GM23338 (cell line): ENCODE measurements at regions not wholly inside any gene's neighbourhood (a gene's known extent, or its start where the extent isn't known, plus 50 kb on each side); places are given as distances from the start of the nearest gene placed in this dataset.

ENCODE experiments used
- ATAC-seq: fragments of 200-7000 bp; cut with Tn5 transposase; 3 replicates; pipeline ENCODE4 v1.9.1; 2020
- DNase-seq: peaks from one replicate; pipeline ENCODE4 v3.0.0-alpha.2; 2015; ENCODE audit warnings: low spot score
- H2AFZ ChIP-seq: fragments of 200-600 bp; sonication (generic); 2 replicates; pipeline ENCODE4 v1.8.0; 2016; ENCODE audit warnings: antibody characterized with exemption, mild to moderate bottlenecking, moderate library complexity
- H3F3A ChIP-seq: fragments of 200-600 bp; sonication (generic); replicated peaks from 2 replicates; pipeline ENCODE4 v1.8.0; 2017; ENCODE audit warnings: antibody characterized with exemption, mixed run types, low read depth
- H3K27ac ChIP-seq: fragments of 200-600 bp; sonication (generic); 2 replicates; pipeline ENCODE4 v1.6.1; 2016; ENCODE audit warnings: low read depth
- H3K27me3 ChIP-seq: fragments of 200-600 bp; sonication (generic); 2 replicates; pipeline ENCODE4 v1.8.0; 2016; ENCODE audit warnings: mild to moderate bottlenecking, mixed run types, moderate library complexity; ENCODE audit not compliant: insufficient read depth
- H3K36me3 ChIP-seq: fragments of 200-600 bp; sonication (generic); 2 replicates; pipeline ENCODE4 v1.8.0; 2016; ENCODE audit warnings: mild to moderate bottlenecking; ENCODE audit not compliant: insufficient read depth
- H3K4me1 ChIP-seq: fragments of 200-600 bp; sonication (generic); 2 replicates; pipeline ENCODE4 v1.8.0; 2016; ENCODE audit warnings: mild to moderate bottlenecking, moderate library complexity; ENCODE audit not compliant: insufficient read depth
- H3K4me2 ChIP-seq: fragments of 200-600 bp; sonication (generic); 2 replicates; pipeline ENCODE4 v1.7.1; 2017; ENCODE audit warnings: mixed run types
- H3K4me3 ChIP-seq: fragments of 200-600 bp; sonication (generic); 2 replicates; pipeline ENCODE4 v1.6.1; 2016; ENCODE audit warnings: mixed run types
- H3K79me2 ChIP-seq: fragments of 200-600 bp; sonication (generic); replicated peaks from 2 replicates; pipeline ENCODE4 v1.8.0; 2017; ENCODE audit warnings: mild to moderate bottlenecking; ENCODE audit not compliant: insufficient read depth
- H3K9me2 ChIP-seq: fragments of 200-600 bp; sonication (generic); 2 replicates; pipeline ENCODE4 v1.8.0; 2017; ENCODE audit not compliant: insufficient read depth
- H4K20me1 ChIP-seq: fragments of 200-600 bp; sonication (generic); replicated peaks from 2 replicates; pipeline ENCODE4 v1.8.0; 2017; ENCODE audit warnings: mild to moderate bottlenecking; ENCODE audit not compliant: insufficient read depth
- H3K27ac Mint-ChIP-seq: 2 replicates; pipeline ENCODE4 v1.8.0; 2020; ENCODE audit warnings: inconsistent platforms, mild to moderate bottlenecking, moderate library complexity, mixed read lengths
- H3K27me3 Mint-ChIP-seq: 3 replicates; pipeline ENCODE4 v1.8.0; 2022; ENCODE audit warnings: low read depth, mild to moderate bottlenecking, moderate library complexity, mixed read lengths, inconsistent platforms; ENCODE audit not compliant: insufficient read depth, poor library complexity
- H3K36me3 Mint-ChIP-seq: 3 replicates; pipeline ENCODE4 v1.8.0; 2021; ENCODE audit warnings: low read depth, mild to moderate bottlenecking, inconsistent platforms, moderate library complexity, mixed read lengths
- H3K4me1 Mint-ChIP-seq: 3 replicates; pipeline ENCODE4 v1.8.0; 2020; ENCODE audit warnings: mild to moderate bottlenecking, inconsistent platforms, mixed read lengths
- H3K4me3 Mint-ChIP-seq: 3 replicates; pipeline ENCODE4 v1.8.0; 2021; ENCODE audit warnings: moderate library complexity, mild to moderate bottlenecking, inconsistent platforms, mixed read lengths
- H3K9me3 Mint-ChIP-seq: 3 replicates; pipeline ENCODE4 v1.8.0; 2020; ENCODE audit warnings: moderate library complexity, mild to moderate bottlenecking, inconsistent platforms, mixed read lengths
- EZH2 ChIP-seq: fragments of 200-600 bp; sonication (generic); IDR thresholded peaks from one replicate; pipeline ENCODE4 v1.8.0; 2017; ENCODE audit warnings: antibody characterized with exemption, mild to moderate bottlenecking, low read depth; ENCODE audit not compliant: unreplicated experiment
- EZH2phosphoT487 ChIP-seq: fragments of 200-600 bp; sonication (generic); IDR thresholded peaks from one replicate; pipeline ENCODE4 v1.8.1; 2018; ENCODE audit warnings: antibody characterized with exemption; ENCODE audit not compliant: unreplicated experiment
- JUNB ChIP-seq: IDR thresholded peaks from one replicate; pipeline ENCODE4 v1.6.1; 2016; ENCODE audit warnings: antibody characterized with exemption; ENCODE audit not compliant: unreplicated experiment
- POLR2AphosphoS5 ChIP-seq: IDR thresholded peaks from 2 replicates; pipeline ENCODE4 v1.6.1; 2016; ENCODE audit warnings: antibody characterized with exemption, low read depth
- STAT1 ChIP-seq: IDR thresholded peaks from one replicate; pipeline ENCODE4 v1.6.1; 2016; ENCODE audit warnings: antibody characterized with exemption; ENCODE audit not compliant: unreplicated experiment
- ZNF114 ChIP-seq: fragments of 250-450 bp; sonication (Bioruptor Pico); IDR thresholded peaks from 2 replicates; pipeline ENCODE4 v1.5.0; 2020; ENCODE audit warnings: mild to moderate bottlenecking, moderate library complexity
- ZNF331 ChIP-seq: fragments of 250-450 bp; sonication (Bioruptor Pico); IDR thresholded peaks from 2 replicates; pipeline ENCODE4 v1.5.0; 2020; ENCODE audit warnings: low read depth, mild to moderate bottlenecking, moderate library complexity
- TF ChIP-seq, protein P1 (sequence below), 2 experiments: fragments of 200-600 bp in 1 of 2; sonication (generic) in 1 of 2; conservative IDR thresholded peaks; 2 replicates each; pipeline versions ENCODE4 v1.5.1 to v1.6.1; 2016 to 2017; ENCODE audit warnings: antibody characterized with exemption in 2 of 2, low read depth in 2 of 2, mild to moderate bottlenecking in 2 of 2, moderate library complexity in 1 of 2
- TF ChIP-seq, protein P2 (sequence below): IDR thresholded peaks from one replicate; pipeline ENCODE4 v1.6.1; 2018; ENCODE audit warnings: antibody characterized with exemption; ENCODE audit not compliant: unreplicated experiment

DNA sequence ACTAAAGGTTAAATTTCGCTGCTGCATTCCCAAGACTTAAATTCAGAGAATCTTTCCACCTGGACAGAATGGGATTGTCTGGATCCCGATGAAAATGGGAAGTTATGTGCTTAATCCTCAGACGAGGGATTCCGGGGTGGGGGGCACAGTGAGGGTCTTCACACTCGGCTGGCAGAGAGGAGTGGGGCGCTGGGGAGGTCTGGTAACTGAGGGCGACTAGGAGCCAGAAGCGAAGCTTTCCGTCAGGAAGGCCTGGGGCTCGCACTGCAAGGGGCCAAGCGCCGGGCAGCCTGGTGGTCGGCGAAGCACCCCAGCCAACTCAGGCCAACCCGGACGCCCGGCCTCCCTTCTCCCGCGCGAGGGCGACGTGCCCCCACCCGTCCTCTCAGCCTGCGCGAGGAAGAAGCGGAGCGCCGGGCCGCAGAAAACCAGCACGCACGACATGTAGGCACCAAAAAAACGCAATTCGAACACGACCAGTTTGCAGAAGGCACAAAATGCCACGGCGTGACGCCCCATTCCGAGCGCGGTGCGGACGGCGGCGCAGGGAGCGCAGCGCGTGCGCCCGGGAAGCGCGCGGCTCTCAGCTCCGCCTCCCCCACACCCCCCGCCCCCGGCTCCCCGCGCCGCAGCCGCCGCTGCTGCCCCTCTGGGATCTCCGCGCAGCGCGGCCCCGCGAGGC, 188.1 kb downstream of the ZEB2 start:
- TF ChIP-seq, protein P1, sequence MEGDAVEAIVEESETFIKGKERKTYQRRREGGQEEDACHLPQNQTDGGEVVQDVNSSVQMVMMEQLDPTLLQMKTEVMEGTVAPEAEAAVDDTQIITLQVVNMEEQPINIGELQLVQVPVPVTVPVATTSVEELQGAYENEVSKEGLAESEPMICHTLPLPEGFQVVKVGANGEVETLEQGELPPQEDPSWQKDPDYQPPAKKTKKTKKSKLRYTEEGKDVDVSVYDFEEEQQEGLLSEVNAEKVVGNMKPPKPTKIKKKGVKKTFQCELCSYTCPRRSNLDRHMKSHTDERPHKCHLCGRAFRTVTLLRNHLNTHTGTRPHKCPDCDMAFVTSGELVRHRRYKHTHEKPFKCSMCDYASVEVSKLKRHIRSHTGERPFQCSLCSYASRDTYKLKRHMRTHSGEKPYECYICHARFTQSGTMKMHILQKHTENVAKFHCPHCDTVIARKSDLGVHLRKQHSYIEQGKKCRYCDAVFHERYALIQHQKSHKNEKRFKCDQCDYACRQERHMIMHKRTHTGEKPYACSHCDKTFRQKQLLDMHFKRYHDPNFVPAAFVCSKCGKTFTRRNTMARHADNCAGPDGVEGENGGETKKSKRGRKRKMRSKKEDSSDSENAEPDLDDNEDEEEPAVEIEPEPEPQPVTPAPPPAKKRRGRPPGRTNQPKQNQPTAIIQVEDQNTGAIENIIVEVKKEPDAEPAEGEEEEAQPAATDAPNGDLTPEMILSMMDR (conservative IDR thresholded peaks at IDR 0.05; ENCODE audit: low read depth in 2 of 2): peak in 1 of 2 experiments; percentile 27; a peak in 1 of 4 replicates
- TF ChIP-seq JUNB: no peak
- peak; percentile 60; the same call in 1 of the 2 replicates for TF ChIP-seq POLR2AphosphoS5
- H3K79me2 ChIP-seq: peaks cover 36% of the 10 kb centered on the region
- Mint-ChIP-seq H3K9me3 (no peaks in the 10 kb centered on the region), H3K27me3 (peaks cover 8% of the 10 kb centered on the region), H3K27ac (peak overlapping the region; percentile 86; the same call in 1 of the 2 replicates), H3K4me1 (peaks cover 30% of the 10 kb centered on the region), H3K36me3 (no peaks in the 10 kb centered on the region; the same call in 2 of the 3 replicates), H3K4me3 (peak overlapping the region; percentile 89)
- peak overlapping the region; percentile 99 for H3K4me2 ChIP-seq
- peak; percentile 57 for DNase-seq
- peaks cover 37% of the 10 kb centered on the region for H3K4me1 ChIP-seq
- H3K9me2 ChIP-seq: 0 out of 2 replicates have a peak, but pooled peaks cover 2% of the 10 kb centered on the region
- H3K36me3 ChIP-seq: no peaks in the 10 kb centered on the region
- H3K4me3 ChIP-seq: peak overlapping the region; percentile 89
- peaks cover 28% of the 10 kb centered on the region for H3K27me3 ChIP-seq
- no peaks in the 10 kb centered on the region for H4K20me1 ChIP-seq
- H3K27ac ChIP-seq: peak overlapping the region; percentile 60; the same call in 1 of the 2 replicates
- peak; percentile 76 for ATAC-seq
- H3F3A ChIP-seq: no peaks in the 10 kb centered on the region; the same call in 1 of the 2 replicates
- peak overlapping the region; percentile 94 for H2AFZ ChIP-seq

DNA sequence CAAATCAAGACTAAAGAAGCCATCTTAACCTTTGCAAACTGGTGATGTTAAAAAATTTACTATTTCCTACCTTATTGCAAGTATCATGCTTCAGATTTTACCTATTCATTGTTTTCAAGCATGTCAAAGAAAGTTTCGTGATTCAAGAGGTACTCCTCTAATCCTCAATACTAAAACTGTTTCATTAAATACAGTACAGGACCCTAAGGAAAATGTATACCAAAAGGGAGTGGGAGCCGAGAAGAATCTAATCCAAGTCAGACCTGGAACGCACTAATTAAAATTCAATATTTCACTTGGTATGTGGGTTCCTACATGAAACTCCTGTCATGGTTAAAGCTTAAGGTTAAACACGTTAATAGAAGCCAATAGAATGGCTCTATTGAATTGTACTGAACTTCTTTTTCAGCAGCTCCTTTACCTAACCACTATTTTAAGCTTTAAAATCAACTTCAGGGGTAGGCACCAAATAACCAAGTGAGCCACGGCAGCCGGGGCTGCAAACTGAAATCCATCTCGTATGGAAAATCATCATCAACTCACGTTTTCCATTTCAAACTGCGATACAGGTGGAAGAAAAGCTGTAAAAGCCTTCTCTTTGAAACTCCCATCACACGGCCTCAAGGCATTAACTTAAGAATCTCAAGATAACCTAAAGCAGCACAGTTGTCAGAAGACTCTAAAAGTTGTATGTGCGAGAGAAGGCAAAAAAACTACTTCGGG, 188.8 kb downstream of the ZEB2 start:
- H3F3A ChIP-seq: no peaks in the 10 kb centered on the region; the same call in 1 of the 2 replicates
- peak overlapping the region; percentile 89 for H3K4me3 ChIP-seq
- DNase-seq: peak; percentile 26
- Mint-ChIP-seq H3K27me3 (peaks cover 8% of the 10 kb centered on the region), H3K4me3 (peak overlapping the region; percentile 89), H3K27ac (peak overlapping the region; percentile 86; the same call in 1 of the 2 replicates), H3K36me3 (no peaks in the 10 kb centered on the region; the same call in 2 of the 3 replicates), H3K9me3 (no peaks in the 10 kb centered on the region), H3K4me1 (peaks cover 32% of the 10 kb centered on the region)
- peak overlapping the region; percentile 99 for H3K4me2 ChIP-seq
- 0 out of 2 replicates have a peak, but pooled peaks cover 2% of the 10 kb centered on the region for H3K9me2 ChIP-seq
- no peaks in the 10 kb centered on the region for H4K20me1 ChIP-seq
- H3K79me2 ChIP-seq: peaks cover 42% of the 10 kb centered on the region
- H3K27ac ChIP-seq: 0 out of 2 replicates have a peak overlapping the region, but pooled peaks have one; percentile 60
- H2AFZ ChIP-seq: peak overlapping the region; percentile 94
- peaks cover 28% of the 10 kb centered on the region for H3K27me3 ChIP-seq
- H3K36me3 ChIP-seq: no peaks in the 10 kb centered on the region
- TF ChIP-seq ZNF331 (CRISPR knock-in tag): no peak
- no peak for TF ChIP-seq EZH2phosphoT487
- peaks cover 38% of the 10 kb centered on the region for H3K4me1 ChIP-seq
- no peak for ATAC-seq

DNA sequence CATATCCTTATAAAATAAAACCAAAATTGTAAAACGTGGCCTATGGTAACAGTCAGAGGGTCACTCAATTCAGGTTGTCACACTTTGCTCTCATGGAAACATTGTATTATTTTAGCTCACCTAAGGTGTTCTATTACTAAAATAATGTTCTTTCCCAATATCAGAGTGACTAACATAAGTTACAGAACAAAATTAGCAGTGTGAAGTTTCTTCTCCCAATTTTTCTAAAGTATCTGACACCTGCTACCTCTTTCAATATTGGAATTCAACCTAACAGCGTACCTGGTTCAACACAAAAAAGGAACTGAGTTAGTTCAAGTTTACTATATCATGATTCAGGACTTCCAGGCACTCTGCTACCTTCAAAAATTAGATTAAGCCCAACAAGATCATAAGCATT, 190.4 kb downstream of the ZEB2 start:
- no peak for ATAC-seq
- H3K4me1 Mint-ChIP-seq: peaks cover 27% of the 10 kb centered on the region
- Histone ChIP-seq H3K27me3 (peaks cover 28% of the 10 kb centered on the region), H3K36me3 (no peaks in the 10 kb centered on the region), H3K27ac (no peak overlapping the region), H3K9me2 (0 out of 2 replicates have a peak, but pooled peaks cover 2% of the 10 kb centered on the region), H2AFZ (no peak overlapping the region), H4K20me1 (no peaks in the 10 kb centered on the region), H3K4me3 (no peak overlapping the region), H3K79me2 (peaks cover 49% of the 10 kb centered on the region), H3K4me1 (peaks cover 33% of the 10 kb centered on the region), H3K4me2 (no peak overlapping the region), H3F3A (no peaks in the 10 kb centered on the region; the same call in 1 of the 2 replicates)
- TF ChIP-seq ZNF114 (no peak), JUNB (no peak), ZNF331 (CRISPR knock-in tag) (no peak), POLR2AphosphoS5 (no peak), STAT1 (no peak), EZH2phosphoT487 (no peak), EZH2 (no peak)
- TF ChIP-seq, protein P2, sequence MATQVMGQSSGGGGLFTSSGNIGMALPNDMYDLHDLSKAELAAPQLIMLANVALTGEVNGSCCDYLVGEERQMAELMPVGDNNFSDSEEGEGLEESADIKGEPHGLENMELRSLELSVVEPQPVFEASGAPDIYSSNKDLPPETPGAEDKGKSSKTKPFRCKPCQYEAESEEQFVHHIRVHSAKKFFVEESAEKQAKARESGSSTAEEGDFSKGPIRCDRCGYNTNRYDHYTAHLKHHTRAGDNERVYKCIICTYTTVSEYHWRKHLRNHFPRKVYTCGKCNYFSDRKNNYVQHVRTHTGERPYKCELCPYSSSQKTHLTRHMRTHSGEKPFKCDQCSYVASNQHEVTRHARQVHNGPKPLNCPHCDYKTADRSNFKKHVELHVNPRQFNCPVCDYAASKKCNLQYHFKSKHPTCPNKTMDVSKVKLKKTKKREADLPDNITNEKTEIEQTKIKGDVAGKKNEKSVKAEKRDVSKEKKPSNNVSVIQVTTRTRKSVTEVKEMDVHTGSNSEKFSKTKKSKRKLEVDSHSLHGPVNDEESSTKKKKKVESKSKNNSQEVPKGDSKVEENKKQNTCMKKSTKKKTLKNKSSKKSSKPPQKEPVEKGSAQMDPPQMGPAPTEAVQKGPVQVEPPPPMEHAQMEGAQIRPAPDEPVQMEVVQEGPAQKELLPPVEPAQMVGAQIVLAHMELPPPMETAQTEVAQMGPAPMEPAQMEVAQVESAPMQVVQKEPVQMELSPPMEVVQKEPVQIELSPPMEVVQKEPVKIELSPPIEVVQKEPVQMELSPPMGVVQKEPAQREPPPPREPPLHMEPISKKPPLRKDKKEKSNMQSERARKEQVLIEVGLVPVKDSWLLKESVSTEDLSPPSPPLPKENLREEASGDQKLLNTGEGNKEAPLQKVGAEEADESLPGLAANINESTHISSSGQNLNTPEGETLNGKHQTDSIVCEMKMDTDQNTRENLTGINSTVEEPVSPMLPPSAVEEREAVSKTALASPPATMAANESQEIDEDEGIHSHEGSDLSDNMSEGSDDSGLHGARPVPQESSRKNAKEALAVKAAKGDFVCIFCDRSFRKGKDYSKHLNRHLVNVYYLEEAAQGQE: no peak
- H3K4me3 Mint-ChIP-seq: no peak overlapping the region
- peaks cover 8% of the 10 kb centered on the region for H3K27me3 Mint-ChIP-seq
- no peak for DNase-seq
- H3K9me3 Mint-ChIP-seq: no peaks in the 10 kb centered on the region
- H3K36me3 Mint-ChIP-seq: no peaks in the 10 kb centered on the region; the same call in 2 of the 3 replicates
- H3K27ac Mint-ChIP-seq: no peak overlapping the region
